H1 (cell line): ENCODE measurements at regions not wholly inside any gene's neighbourhood (a gene's known extent, or its start where the extent isn't known, plus 50 kb on each side); places are given as distances from the start of the nearest gene placed in this dataset.

Experiments
- CTCF ChIA-PET: fragments of 300-600 bp; sonication (Branson Sonifier 250); formaldehyde crosslinking; loops from one replicate; lab custom pipeline; 2021; ENCODE audit not compliant: partially characterized antibody; lab: Charles Lee
- POLR2A ChIA-PET: fragments of 300-600 bp; sonication (Branson Sonifier 250); formaldehyde crosslinking; loops from one replicate; lab custom pipeline; 2021; ENCODE audit warnings: inconsistent platforms; ENCODE audit not compliant: partially characterized antibody; lab: Charles Lee
- DNase-seq, 2 experiments: peaks; one replicate each; pipeline versions ENCODE4 v3.0.0 to v3.0.0-alpha.2; 2010 to 2022; ENCODE audit warnings: low spot score in 2 of 2, low read depth in 1 of 2, mixed read lengths in 1 of 2
- FAIRE-seq: peaks from 2 replicates; lab custom pipeline; 2011; peaks lifted over from hg19 to GRCh38; lab: Jason Lieb, UNC
- H2AFZ ChIP-seq: 2 replicates; pipeline ENCODE4 v1.8.1; 2012; ENCODE audit warnings: low read length, inconsistent platforms
- H2AK5ac ChIP-seq: 2 replicates; pipeline ENCODE4 v1.6.1; 2013; ENCODE audit warnings: low read depth, low read length
- H2BK120ac ChIP-seq: replicated peaks from 2 replicates; pipeline ENCODE3; 2013; ENCODE audit warnings: low read depth, low read length, inconsistent platforms
- H2BK12ac ChIP-seq: 2 replicates; pipeline ENCODE4 v1.6.1; 2013; ENCODE audit warnings: low read depth, low read length
- H2BK15ac ChIP-seq: 2 replicates; pipeline ENCODE4 v1.6.1; 2013; ENCODE audit warnings: low read length
- H2BK20ac ChIP-seq: 2 replicates; pipeline ENCODE4 v1.6.1; 2013; ENCODE audit warnings: low read length
- H2BK5ac ChIP-seq: 2 replicates; pipeline ENCODE4 v1.6.1; 2013; ENCODE audit warnings: low read depth, low read length
- H3K14ac ChIP-seq: 2 replicates; pipeline ENCODE4 v1.6.1; 2013; ENCODE audit warnings: inconsistent platforms; ENCODE audit not compliant: insufficient read length
- H3K18ac ChIP-seq: 2 replicates; pipeline ENCODE4 v1.6.1; 2013; ENCODE audit warnings: low read length; ENCODE audit errors: extremely low read depth
- H3K23ac ChIP-seq: 2 replicates; pipeline ENCODE4 v1.6.1; 2013; ENCODE audit warnings: inconsistent platforms; ENCODE audit not compliant: insufficient read length
- H3K23me2 ChIP-seq: 2 replicates; pipeline ENCODE4 v1.6.1; 2013; ENCODE audit warnings: low read depth, low read length
- H3K27ac ChIP-seq: 2 replicates; pipeline ENCODE4 v1.6.1; 2011; ENCODE audit warnings: low read depth, low read length, inconsistent platforms
- H3K27me3 ChIP-seq, 4 experiments: replicated peaks in 1 of 4; 1 replicate in 1 of 4; 2 replicates in 3 of 4; pipeline versions ENCODE4 v1.6.1 to v1.8.1; 2011 to 2013; ENCODE audit warnings: low read length in 3 of 4, mild to moderate bottlenecking in 3 of 4, inconsistent platforms in 2 of 4, mixed read lengths in 2 of 4, moderate library complexity in 1 of 4; ENCODE audit not compliant: control insufficient read depth in 3 of 4, insufficient read depth in 3 of 4; ENCODE audit errors: extremely low read depth in 1 of 4
- H3K36me3 ChIP-seq, 4 experiments: 2 replicates each; pipeline versions ENCODE4 v1.6.1 to v1.8.1; 2011 to 2013; ENCODE audit warnings: mild to moderate bottlenecking in 4 of 4, low read length in 3 of 4, moderate library complexity in 2 of 4, control low read depth in 1 of 4, inconsistent platforms in 1 of 4; ENCODE audit not compliant: insufficient read depth in 4 of 4, control insufficient read depth in 2 of 4
- H3K4ac ChIP-seq: replicated peaks from 2 replicates; pipeline ENCODE3; 2013; ENCODE audit warnings: low read length, low read depth, mixed read lengths, inconsistent platforms; ENCODE audit not compliant: insufficient read length
- H3K4me1 ChIP-seq, 4 experiments: replicated peaks in 1 of 4; 1 replicate in 1 of 4; 2 replicates in 3 of 4; pipeline versions ENCODE4 v1.6.1 to v1.8.1; 2011 to 2013; ENCODE audit warnings: low read length in 3 of 4, inconsistent platforms in 2 of 4, mixed read lengths in 1 of 4; ENCODE audit not compliant: insufficient read depth in 4 of 4, control insufficient read depth in 3 of 4
- H3K4me2 ChIP-seq, 2 experiments: 2 replicates each; pipeline versions ENCODE4 v1.6.1 to v1.8.1; 2011 to 2013; ENCODE audit warnings: low read depth in 2 of 2, low read length in 2 of 2, control low read depth in 1 of 2, inconsistent platforms in 1 of 2, mild to moderate bottlenecking in 1 of 2; ENCODE audit not compliant: insufficient read depth in 1 of 2
- H3K4me3 ChIP-seq, 4 experiments: fragments of 200-600, 300-600 bp in 1 of 4; sonication (generic), shearing (Covaris generic), sonication (Bioruptor Twin) in 1 of 4; 2 replicates each; pipeline versions ENCODE4 v1.5.1 to v1.8.1; 2011 to 2016; ENCODE audit warnings: low read length in 4 of 4, low read depth in 3 of 4, control low read depth in 2 of 4, inconsistent platforms in 2 of 4, mild to moderate bottlenecking in 2 of 4, mixed read lengths in 1 of 4, moderate library complexity in 1 of 4; ENCODE audit not compliant: insufficient read depth in 2 of 4; ENCODE audit errors: extremely low read depth in 1 of 4
- H3K56ac ChIP-seq: replicated peaks from 2 replicates; pipeline ENCODE3; 2013; ENCODE audit warnings: low read depth, mild to moderate bottlenecking, mixed read lengths, low read length, inconsistent platforms; ENCODE audit not compliant: insufficient read length
- H3K79me1 ChIP-seq: 2 replicates; pipeline ENCODE4 v1.6.1; 2013; ENCODE audit warnings: low read depth, low read length, control low read depth
- H3K79me2 ChIP-seq, 2 experiments: 2 replicates each; pipeline versions ENCODE4 v1.6.1 to v1.8.1; 2012 to 2013; ENCODE audit warnings: low read length in 2 of 2, mild to moderate bottlenecking in 2 of 2, inconsistent platforms in 1 of 2; ENCODE audit not compliant: insufficient read depth in 2 of 2, control insufficient read depth in 1 of 2
- H3K9ac ChIP-seq, 4 experiments: replicated peaks in 1 of 4; 1 replicate in 1 of 4; 2 replicates in 3 of 4; pipeline versions ENCODE4 v1.6.1 to v1.8.1; 2011 to 2013; ENCODE audit warnings: low read depth in 3 of 4, low read length in 3 of 4, control low read depth in 2 of 4, mild to moderate bottlenecking in 2 of 4, moderate library complexity in 2 of 4, inconsistent platforms in 1 of 4; ENCODE audit errors: extremely low read depth in 1 of 4
- H3K9me3 ChIP-seq, 2 experiments: 2 replicates each; pipeline versions ENCODE4 v1.6.1 to v1.8.1; 2012 to 2013; ENCODE audit warnings: mild to moderate bottlenecking in 2 of 2, moderate library complexity in 2 of 2, control low read depth in 1 of 2, inconsistent platforms in 1 of 2, low read depth in 1 of 2, low read length in 1 of 2, mixed read lengths in 1 of 2; ENCODE audit not compliant: insufficient read depth in 2 of 2
- H4K20me1 ChIP-seq, 2 experiments: replicated peaks in 1 of 2; 2 replicates each; pipeline versions ENCODE3 to v1.8.1; 2011 to 2013; ENCODE audit warnings: inconsistent platforms in 2 of 2, low read length in 2 of 2, mild to moderate bottlenecking in 1 of 2; ENCODE audit not compliant: insufficient read depth in 2 of 2, control insufficient read depth in 1 of 2
- H4K5ac ChIP-seq: 2 replicates; pipeline ENCODE4 v1.6.1; 2013; ENCODE audit warnings: low read length, low read depth, mixed read lengths, inconsistent platforms; ENCODE audit not compliant: insufficient read length
- H4K8ac ChIP-seq: 2 replicates; pipeline ENCODE4 v1.8.0; 2013; ENCODE audit warnings: mild to moderate bottlenecking, moderate library complexity, low read length, inconsistent platforms; ENCODE audit not compliant: insufficient read depth; ENCODE audit errors: extremely low read depth
- H4K91ac ChIP-seq: replicated peaks from 2 replicates; pipeline ENCODE3; 2013; ENCODE audit warnings: low read length, mixed read lengths, inconsistent platforms; ENCODE audit not compliant: insufficient read length
- SAP30 ChIP-seq: fragments of 300-600 bp; sonication (generic); IDR thresholded peaks from 2 replicates; pipeline ENCODE4 v1.7.1; 2012; ENCODE audit warnings: low read length, moderate library complexity, mild to moderate bottlenecking, inconsistent platforms; ENCODE audit not compliant: insufficient read depth, insufficient replicate concordance
- SP4 ChIP-seq: IDR thresholded peaks from 2 replicates; pipeline ENCODE4 v1.6.1; 2012; ENCODE audit warnings: low read length, inconsistent platforms
- WGBS, 2 experiments: shearing (Covaris generic) in 1 of 2; methylation state at CpG; one replicate each; pipeline versions ENCODE4 v1.1.6 to v1.1.7; 2013 to 2015; ENCODE audit warnings: low lambda C conversion rate in 2 of 2, mixed read lengths in 2 of 2, inconsistent platforms in 1 of 2, low coverage in 1 of 2, missing lambda C conversion rate in 1 of 2; ENCODE audit not compliant: insufficient replicate concordance in 2 of 2, insufficient coverage in 1 of 2, insufficient read length in 1 of 2; ENCODE audit errors: extremely low coverage in 1 of 2, missing lambda C conversion rate in 1 of 2; 5-methylcytosine and 5-hydroxymethylcytosine counted together

DNA sequence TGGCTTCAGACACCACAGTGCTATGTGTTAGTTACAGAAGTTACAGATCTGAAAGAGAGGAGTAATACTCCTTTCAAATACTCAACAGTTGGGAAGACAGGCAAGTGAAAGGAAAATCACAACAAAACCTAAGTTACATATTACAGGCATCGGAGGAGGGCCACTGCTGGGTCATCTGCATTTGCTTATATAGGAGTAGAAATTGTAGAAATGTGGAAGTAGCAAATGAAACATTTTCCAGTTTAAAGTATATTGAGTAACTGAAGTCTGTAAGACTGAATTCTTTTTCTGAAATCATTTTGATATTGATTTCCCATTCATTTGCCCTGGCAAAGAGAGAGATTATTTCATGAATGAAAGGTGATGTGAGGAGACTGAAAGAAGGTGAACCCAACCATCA is 201.7 kb downstream of the SPRY1 start:
- Histone ChIP-seq H2AK5ac (no peak overlapping the region), H4K8ac (no peak overlapping the region), H3K4me1 (peaks cover 0 to 11% (median 2%) of the 10 kb centered on the region in 4 experiments; a peak in 2 of 7 replicates), H4K5ac (no peak overlapping the region), H3K4ac (no peak overlapping the region), H3K14ac (no peak overlapping the region), H2BK5ac (no peak overlapping the region), H2BK20ac (no peak overlapping the region), H4K20me1 (no peaks in the 10 kb centered on the region), H3K56ac (no peak overlapping the region), H4K91ac (no peak overlapping the region), H3K36me3 (no peaks in the 10 kb centered on the region), H3K27me3 (no peaks in the 10 kb centered on the region), H3K79me2 (no peaks in the 10 kb centered on the region), H3K9me3 (no peaks in the 10 kb centered on the region), H3K4me3 (no peak overlapping the region), H2BK15ac (no peak overlapping the region), H3K23me2 (no peaks in the 10 kb centered on the region), H3K23ac (no peak overlapping the region), H2BK120ac (no peak overlapping the region), H3K9ac (no peak overlapping the region), H3K18ac (no peak overlapping the region), H3K79me1 (no peaks in the 10 kb centered on the region), H2AFZ (no peak overlapping the region), H2BK12ac (no peak overlapping the region), H3K4me2 (no peak overlapping the region), H3K27ac (no peak overlapping the region)
- POLR2A ChIA-PET = no interaction called here
- no peak for FAIRE-seq
- CTCF ChIA-PET = interaction anchor here (1.7 kb wide), 1 partner anchor 33 kb away, joined by 6 read pairs; no protein-coding TSS in a partner anchor
- 68% methylated on average over 1 of the region's 1 CpG; no CpG with 5 or more reads in 1 of the 2 experiments for WGBS, 2 experiments
- no peak for DNase-seq
- TF ChIP-seq SP4 = no peak
- TF ChIP-seq SAP30 = no peak
